ENCODE measurements at regions not wholly inside any gene's neighbourhood (a gene's known extent, or its start where the extent isn't known, plus 50 kb on each side); places are given as distances from the start of the nearest gene placed in this dataset.

DNA sequence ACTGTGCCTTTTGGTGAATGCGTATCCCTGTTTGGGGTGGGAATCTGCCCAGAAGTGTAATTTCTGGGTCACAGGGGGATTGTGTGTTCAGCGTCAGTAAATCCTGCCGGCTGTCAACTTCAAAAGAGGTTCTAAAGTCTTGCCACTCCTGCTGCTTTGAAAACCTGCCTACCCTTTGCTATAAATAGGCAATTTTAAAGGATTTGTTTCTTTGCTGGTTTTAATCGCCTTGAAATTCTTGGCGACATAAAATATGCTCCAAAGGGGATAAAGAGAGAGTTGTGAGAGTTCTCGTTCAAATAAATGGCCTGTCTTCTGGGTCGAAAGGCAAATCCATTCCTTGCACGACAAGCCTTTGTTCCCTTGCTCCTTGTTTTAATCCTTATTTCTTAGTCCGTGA lies 143.4 kb downstream of the IRF8 start:
- DNase-seq: no peak

DNA sequence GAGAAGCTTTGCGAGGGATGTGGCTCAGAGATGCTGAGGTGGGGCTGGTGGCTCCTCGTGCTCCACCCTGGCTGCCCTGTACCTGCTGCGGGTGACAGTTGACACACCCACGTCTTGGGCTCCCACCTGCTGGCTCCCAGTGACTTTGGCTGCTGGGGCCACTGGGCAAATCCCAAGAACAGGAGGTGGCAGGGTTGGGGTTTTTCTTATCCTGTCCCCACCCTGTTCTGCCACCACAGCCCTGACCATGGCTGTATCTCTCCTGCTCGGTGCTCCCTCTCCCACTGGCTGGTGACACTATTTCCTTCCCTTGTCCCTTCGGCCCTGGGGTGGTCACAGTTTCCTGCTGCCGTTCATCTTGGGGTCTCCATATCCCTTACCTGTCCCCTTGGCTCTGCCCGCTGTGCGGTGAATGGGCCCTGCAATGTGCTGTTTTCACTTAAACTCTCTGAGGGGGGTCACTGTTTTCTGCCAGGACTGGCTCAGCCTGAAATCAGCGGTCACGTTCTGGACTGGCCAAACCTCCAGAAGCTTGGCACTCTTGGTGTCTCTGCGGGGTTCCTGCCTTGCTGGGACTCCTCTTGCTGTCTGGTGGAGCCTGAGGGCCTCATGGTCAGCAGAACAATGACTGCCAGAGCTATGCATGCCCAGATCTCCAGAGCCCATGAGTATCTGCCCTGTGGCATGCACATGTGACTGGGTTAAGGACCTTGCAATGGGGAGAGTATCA lies 144.2 kb downstream of the IRF8 start:
- no peak for DNase-seq

DNA sequence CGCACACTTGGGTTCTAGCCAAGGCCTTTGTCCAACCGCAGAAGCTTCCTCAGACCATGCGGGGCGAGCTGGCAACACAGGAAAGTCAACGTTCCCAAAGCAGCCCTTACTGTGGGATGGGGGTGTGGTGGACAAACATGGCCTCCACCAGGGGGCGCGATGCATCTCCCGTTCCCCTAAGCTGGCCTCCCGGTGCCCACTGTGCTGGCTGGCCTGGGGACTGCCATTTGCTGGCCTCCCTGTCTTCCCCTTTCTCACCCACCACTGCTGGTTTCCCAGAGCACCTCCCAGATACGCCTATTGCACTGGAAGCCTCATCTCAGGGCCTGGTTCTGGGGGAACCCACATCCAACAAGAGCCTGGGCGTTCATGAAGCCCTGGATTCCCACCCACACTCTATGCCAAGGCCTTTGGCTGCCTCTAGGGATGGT lies 145.3 kb downstream of the IRF8 start:
- DNase-seq: peak; percentile 95

DNA sequence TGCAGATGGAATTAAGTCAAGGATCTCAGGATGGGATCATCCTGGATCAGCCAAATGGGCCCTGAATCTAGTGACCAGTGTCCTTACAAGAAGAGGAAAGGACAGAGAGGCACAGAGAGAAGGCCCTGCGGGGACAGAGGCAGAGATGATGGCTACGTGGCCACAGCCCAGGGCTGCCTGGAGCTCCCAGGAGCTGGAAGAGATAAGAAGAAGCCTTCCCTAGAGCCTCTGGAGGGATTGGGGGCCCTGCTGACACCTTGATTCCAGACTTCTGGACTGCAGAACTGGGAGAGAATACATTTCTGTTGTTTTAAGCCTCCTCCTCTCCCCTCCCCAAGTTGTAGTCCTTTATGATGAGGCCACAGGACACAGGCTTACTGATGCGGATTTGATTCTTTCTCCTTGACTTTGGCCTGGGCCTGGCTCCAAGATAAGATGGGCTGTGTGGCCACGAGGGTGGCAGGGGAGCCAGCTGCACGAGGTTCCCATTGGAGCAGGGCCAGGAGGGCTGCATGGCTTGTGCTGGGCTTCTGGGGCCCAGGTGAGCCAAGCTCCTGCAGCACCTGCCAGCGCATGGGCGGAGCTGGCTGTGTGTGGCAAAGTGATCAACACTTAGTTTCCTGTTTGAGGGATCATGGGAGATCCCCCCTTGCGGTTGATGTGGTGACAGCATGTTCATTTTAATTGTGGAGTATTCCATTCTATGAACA lies 146.1 kb downstream of the IRF8 start:
- no peak for DNase-seq

DNA sequence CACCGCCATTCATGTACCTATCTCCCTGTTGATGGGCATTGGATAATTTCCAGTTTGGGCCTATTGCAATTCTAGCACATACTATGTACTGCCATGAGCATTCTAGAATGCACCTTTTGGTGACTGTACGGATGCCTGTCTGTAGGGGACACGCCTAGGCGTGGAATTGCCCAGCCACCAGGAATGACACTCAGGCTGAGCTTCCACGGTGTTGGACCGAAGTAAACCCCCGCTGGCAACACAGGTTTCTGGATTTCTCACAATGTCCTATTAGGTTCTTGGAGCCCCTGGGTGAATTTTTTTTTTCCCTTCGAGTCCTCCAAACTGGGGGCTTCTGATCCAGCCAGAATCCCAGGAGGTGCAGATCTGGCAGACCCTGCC lies 146.6 kb downstream of the IRF8 start:
- DNase-seq: no peak

DNA sequence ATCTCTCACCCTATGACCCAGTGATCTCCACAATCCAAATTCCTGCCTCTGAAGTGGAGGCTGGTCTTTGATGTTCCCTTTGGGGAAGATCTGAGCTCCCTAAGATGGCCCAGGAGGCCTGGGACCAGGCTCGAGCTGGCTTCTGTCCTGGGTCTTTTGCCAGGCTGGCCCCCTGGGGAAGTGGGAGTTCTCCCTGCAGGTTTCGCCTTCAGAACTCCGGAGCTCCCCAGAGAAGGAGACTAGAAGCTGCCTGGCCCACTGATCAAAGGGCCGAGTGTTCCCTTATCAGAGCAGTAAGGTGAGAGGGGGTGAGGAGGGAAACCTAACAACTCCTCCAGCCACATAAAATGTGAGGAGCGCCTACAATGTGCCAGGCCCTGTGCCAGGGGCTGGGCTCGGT lies 147.1 kb downstream of the IRF8 start:
- DNase-seq: no peak

DNA sequence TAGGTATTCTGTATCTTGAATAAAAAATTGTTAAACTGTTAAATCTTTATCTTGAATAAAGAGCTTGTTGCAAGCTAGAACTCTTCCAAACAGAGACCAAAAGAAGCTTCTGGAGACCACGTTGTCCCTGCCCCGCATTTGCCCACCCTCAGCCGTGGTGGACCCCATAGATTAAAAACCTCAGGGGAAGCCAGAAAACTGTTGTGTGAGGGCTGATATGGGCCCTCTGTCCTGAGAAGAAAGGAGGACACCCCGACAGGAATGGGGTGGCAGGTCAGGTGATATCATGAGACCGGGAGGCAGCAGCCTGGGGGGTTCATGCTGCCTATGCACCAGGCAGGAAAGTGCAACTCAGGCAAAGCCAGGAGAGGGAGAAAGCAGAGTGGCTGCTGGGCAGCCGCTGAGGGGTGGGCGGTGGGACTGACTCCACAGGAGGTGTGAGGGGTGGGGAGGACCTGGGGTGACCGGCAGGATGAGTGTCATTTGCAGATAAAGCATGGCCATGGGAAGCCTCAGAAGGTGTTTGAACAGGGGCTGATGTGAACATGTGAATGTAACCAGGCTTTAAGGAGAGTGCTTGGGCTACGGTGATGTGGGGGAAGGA lies 147.8 kb downstream of the IRF8 start:
- DNase-seq: no peak

DNA sequence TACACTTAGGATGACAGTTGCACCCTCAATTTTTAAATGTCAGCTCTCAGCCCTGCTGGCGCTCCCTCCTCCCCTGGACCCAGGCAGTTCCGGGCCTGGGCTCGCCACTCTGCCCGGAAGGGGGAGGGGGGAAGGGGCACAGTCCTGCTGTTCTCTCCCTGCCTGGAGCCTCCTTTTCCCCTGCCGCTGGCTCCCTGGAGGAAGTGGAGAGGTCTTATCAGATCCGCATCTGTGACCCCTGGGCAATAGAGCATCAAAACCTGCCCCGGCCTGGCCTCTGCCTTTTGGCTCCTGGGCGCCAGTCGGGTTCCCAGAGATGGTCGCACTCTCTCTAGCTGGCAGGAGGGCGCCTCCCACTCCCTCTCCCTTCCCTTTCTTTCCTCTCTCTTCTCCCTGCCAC lies 149.3 kb downstream of the IRF8 start:
- no peak for DNase-seq

DNA sequence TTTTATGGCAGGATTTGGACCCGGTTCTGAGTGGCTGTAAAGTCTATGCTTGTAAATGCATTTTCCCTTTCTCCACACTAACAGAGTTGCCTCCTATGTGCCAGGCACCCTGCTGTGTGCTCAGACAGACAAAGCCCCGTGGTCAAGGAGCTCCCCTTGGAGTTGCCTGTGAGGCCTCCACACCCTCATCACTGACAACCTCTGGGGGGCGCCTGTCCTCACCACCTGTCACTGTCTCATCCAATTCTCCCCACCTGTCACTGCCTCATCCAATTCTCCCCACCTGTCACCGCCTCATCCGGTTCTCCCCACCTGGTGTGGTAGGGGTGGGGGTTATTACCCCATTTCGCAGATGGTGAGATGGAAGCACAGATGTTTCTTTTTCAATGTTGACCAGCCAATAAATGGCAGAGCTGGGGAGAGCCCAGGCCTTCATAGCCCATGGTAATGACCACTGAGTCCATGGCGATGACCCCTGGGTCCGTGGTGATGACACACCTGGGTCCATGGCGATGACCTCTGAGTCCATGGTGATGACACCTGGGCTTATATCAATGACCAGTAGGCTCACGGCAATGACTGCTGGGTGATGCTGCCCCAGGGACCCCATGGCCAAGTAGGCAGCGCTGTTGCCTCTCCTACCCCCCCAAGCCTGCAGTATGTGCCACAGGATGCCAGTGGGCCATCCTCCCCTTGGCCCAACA lies 150.1 kb downstream of the IRF8 start:
- DNase-seq: no peak

DNA sequence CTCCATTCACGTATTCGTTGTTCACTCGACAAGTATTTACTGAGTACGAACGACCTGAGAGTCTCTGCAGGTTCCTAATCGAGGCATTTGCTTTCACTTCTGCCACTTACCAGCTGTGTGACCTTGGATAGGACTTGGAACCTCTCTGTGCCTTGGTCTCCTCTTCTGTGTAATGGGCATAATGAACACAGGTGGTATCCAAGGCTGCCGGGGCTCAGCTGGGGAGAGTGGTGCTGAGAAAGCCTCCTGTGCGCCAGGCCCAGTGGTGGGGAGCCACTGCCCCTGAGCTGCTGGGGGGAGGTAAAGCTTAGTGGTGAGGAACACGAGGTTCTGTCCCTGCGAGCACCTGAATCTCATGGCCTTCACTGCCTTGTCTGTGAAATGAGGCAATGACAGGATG lies 150.7 kb downstream of the IRF8 start:
- DNase-seq: no peak

DNA sequence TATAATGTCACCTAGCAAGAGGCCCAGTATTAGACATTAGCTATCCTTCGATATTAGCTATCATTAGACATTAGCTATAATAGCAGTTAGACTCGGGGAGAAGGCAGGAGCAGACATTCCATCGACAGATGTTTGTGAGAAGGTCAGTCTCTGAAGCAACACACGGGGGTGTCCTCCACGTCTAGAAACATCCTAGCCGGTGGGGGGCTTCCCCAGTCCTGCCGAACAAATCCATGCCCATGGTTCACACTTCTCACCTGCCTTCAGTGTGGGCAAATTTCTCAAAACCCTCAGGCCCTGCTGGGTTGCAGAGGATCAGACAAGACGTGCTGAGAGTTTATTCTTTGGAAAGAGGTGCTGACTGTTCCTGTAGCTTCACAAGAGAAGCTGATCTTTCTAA lies 151.1 kb downstream of the IRF8 start:
- no peak for DNase-seq

DNA sequence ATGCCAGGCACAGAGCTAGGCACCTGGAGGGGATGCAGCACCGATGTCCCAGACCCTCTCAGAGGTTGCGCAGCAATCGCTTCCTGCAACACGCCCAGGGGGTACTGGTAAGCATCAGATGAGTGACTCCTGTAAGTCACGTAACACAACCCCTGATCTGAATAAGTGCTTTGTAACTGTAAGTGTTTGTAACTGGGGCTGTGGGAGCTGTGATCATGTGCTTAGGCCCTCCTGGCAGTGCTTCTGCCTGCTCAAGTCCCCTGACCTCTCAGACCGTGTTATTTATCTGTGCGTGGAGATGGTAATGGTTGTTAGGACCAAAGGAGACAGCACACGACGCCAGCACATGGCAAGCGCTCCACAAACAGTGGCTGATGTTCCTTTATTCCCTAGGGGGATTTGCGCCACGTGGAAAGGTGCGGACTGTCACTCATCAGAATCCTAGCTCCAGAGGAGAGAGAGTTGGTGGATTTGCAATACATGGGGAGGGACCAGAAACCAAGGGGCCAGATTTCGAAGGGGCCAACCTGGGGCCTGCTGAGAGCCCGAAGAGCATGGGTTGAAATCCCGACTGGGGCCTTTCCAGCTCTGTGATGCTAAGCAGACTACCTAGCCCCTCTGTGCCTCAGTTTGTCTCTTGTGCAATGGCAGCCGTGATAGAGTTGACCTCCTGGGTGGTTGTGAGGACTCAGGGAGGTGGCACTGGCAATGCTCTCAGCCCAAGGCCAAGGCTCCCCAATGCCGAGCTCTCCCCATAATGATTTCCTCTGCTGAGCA lies 151.8 kb downstream of the IRF8 start:
- DNase-seq: no peak

DNA sequence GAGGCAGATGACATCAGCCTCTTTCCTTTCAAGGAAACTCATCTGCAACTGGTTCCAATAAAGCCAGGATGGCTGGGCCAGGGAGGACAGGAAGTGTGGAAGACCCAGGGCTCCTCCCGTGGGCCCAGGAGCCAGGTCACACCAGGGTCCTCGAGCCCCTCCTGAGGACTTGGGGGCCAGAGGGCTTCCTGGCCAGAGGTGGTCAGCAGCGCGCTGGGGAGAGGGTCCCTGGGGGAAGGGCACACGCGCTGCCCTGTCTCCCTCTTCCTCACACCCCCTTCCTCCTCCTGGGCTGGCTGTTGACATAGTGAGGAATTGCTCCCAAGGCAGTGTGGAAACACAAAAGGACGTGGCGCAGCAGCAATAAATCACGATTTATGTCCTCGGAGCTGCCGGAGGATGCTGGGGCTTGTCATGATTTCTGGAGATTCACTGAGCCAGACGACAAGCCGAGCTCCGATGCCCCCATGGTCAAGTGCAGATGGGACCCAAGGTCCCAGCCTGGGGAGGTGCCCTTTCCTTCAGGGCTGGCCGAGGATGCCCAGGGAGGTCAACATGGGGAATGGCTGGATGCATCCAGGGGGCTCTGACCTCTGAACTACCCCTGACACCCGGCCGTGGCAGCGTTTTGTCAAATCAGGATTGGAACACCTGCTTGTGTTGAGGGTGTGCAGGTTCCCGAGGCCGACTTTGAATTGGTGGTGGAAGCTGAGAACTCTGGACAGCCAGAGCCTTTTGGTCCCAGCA lies 152.6 kb downstream of the IRF8 start:
- no peak for DNase-seq

DNA sequence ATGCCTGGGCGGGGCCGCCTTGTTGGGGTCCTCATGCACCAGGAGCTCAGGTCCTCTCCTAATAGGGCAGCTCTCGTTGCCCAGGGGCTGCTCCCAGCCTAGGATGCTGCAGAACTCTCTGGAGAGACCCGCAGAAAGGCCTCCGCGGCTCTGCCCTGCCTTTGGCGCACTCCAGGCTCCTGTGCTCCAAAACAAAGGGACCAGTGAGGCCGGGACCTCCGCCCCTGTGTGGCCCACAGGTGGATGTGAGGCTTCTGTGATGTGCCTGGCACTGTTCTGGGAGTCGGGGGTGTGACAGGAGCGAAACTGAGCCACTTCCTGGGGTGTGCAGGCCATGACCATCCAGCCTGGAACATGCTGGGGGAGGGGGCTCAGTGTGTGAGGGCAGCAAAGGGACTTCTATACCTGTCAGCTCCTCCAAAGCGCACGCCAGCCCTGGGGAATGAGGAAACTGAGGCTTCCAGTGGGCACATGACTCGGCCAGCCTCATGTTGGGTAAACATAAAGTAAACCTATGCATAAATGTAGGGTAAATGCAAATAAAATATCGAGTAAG lies 153.2 kb downstream of the IRF8 start:
- no peak for DNase-seq

DNA sequence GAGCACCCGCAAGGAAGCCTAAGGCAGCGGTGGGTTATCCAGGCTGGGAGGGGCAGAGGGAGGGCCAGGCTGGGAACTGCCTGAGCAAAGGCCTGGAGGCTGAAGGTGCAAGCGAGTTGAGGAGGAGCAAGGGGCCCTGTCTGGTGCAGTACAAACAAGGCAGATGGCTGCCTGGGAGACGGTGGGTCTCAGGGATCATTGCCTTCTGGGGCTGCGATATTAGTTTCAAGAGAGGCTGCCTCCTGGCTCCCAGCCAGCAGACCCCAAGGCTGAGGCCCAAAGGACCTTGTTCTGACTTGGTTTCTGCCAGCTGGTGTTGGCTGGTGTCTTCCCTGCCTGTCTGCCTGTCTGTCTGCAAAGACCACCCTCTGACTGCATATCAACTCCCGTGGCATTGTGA lies 154.0 kb downstream of the IRF8 start:
- no peak for DNase-seq

DNA sequence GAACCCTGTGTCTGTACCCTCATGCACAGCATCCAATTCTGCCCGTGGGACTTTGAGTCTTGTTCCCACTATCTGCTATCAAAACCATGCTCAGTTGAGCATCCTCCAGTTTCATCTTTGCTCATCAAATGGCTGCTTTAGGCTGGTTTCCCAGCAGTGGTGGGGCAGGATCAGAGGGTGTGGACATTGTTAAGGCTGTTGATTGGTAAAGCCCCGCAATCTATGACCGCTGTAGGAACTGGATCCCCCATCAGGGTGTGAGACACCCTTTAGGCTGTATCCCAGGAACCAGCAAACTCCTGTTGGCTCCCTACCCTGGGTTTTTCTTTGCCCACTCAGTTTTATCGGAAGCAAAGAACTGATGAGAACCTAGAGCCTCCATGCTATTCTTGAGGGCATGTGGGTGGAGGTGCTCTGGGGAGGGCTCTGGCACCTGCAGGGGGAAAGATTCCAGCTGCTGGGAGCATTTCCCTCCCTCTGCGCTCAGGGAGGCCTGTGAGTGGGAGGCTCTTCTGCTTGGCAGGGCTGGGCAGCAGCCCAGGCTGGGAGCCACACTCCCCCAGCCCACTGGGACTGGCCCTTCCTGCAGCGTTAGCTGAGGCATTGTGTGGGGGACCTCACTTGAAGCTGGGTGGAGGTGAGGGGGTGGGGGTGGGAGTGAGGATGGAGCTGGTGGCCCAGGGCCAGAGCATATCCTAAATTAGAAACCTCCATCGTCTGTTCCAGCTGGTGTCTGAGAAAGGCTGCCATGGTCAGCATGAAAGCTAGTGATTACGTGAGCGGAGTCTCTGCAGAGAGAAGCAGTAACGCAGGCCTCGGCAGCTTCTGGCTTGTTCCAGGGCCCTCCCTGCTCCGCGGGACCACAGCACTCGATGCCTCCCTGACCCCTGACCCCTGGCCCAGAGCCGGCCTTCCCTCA lies 160.6 kb downstream of the IRF8 start:
- DNase-seq: no peak

DNA sequence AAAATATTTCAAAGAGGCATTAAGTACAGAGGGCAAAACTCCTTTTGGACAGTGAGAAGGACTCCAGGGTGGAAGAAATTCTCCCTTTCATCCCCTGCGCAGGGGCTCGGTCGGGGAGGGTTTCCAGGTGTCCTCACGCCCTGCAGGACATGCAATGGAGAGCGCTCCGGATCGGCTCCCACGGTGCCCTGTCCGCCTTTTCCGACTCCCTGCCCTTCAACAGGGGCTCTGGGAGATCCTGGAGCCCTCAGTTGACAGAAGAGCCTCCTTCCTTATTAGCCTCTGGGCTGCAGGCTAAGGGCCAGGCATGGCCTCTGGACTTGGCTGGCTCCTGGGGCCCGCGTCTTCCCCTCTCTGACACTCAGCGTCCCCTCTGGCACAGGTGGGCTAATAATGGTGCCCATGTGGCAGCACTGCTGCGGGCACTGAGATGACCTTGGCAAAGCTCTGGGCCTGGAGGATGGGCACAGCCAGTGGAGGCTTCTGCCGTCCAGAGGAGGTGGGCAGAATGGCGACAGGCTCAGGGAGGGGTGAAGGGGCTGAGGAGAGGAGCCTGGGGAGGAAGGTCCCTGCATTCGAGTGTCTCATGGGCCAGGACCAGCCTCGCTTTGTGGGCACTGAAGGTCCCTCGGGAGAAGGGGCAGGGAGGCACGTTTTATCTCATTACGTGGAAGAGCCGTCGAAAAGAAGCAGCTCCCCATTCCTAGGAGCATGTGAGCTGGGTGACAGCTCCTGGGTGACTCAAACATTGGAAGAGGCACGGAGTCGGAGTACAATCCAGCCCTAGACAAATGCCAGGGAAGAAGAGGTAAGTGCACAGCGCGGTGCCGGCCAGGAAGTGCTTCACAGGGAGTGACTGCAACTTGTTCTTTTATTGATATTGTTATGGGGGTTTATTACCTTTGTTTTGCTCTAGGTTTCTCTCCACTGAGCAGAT lies 161.7 kb downstream of the IRF8 start:
- no peak for DNase-seq

DNA sequence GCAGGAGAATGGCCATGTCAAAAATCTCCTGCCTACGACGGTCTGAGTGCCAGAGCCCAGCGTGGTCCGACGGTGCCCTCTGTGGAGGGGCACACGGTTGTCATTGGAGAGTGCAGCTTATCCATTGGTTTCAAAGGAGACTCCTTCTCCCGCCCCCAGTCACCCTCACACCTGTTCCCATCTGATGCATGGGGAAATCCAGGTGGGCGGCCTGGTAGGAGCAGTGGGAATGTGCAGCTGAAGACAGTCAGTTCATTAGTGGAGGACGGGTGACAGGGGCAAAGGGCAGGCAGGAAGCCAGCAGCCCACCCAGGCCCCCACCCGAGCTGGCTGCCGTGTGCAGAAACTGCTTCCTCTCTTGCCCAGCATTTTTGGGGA lies 162.3 kb downstream of the IRF8 start:
- no peak for DNase-seq

DNA sequence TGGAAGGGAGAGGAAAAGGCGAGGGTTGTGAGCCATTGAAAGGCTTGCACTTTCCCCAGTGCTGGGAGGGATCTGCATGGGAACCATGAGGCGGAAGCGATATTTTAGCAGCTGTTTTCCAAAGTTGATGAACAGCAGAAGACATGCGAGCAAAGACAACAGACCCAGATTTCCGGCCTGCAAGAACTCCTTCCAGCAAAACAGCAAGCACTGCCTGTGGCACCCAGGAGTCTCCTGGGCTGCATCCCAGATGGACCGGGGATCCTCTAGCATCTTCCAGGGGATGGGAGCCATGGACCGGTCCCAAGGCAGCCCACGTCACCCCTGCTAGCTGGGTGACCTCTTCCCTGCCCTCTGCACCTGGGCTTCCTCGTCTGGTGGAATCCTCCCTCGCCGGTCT lies 162.8 kb downstream of the IRF8 start:
- DNase-seq: no peak

All from 8988T (cell line).